PFSK-1 (cell line): ENCODE measurements at regions not wholly inside any gene's neighbourhood (a gene's known extent, or its start where the extent isn't known, plus 50 kb on each side); places are given as distances from the start of the nearest gene placed in this dataset.

Experiments
- SIN3A ChIP-seq: IDR thresholded peaks from 2 replicates; pipeline ENCODE4 v1.6.1; 2012; ENCODE audit warnings: mild to moderate bottlenecking, low read length, moderate library complexity, borderline replicate concordance; ENCODE audit not compliant: insufficient read depth
- TF ChIP-seq, protein P1 (sequence below), 2 experiments: IDR thresholded peaks; 2 replicates each; pipeline versions ENCODE4 v1.6.1 to v1.8.0; 2011 to 2012; ENCODE audit warnings: low read depth in 2 of 2, low read length in 2 of 2, control low read depth in 1 of 2, inconsistent platforms in 1 of 2, mild to moderate bottlenecking in 1 of 2, moderate library complexity in 1 of 2; ENCODE audit not compliant: insufficient read depth in 1 of 2

DNA sequence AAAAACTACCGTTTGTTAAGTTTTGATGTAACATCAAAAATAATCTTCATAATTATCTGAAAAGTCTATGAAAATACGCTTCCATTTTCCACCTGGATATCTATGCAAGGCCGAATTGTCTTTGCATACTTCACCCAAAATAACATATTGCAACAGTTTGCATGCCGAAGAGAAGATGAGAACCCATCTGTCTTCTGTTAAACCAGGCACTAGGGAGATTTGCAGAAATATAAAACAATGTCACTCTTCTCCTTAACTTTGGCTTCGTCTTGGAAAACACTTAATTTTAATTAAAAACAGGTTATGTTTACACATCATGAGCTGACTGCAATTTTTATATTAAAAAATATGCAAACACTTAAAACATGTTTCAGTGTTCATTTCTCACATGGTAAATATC lies 1325.8 kb downstream of the TBC1D22A start:
- TF ChIP-seq, protein P1, sequence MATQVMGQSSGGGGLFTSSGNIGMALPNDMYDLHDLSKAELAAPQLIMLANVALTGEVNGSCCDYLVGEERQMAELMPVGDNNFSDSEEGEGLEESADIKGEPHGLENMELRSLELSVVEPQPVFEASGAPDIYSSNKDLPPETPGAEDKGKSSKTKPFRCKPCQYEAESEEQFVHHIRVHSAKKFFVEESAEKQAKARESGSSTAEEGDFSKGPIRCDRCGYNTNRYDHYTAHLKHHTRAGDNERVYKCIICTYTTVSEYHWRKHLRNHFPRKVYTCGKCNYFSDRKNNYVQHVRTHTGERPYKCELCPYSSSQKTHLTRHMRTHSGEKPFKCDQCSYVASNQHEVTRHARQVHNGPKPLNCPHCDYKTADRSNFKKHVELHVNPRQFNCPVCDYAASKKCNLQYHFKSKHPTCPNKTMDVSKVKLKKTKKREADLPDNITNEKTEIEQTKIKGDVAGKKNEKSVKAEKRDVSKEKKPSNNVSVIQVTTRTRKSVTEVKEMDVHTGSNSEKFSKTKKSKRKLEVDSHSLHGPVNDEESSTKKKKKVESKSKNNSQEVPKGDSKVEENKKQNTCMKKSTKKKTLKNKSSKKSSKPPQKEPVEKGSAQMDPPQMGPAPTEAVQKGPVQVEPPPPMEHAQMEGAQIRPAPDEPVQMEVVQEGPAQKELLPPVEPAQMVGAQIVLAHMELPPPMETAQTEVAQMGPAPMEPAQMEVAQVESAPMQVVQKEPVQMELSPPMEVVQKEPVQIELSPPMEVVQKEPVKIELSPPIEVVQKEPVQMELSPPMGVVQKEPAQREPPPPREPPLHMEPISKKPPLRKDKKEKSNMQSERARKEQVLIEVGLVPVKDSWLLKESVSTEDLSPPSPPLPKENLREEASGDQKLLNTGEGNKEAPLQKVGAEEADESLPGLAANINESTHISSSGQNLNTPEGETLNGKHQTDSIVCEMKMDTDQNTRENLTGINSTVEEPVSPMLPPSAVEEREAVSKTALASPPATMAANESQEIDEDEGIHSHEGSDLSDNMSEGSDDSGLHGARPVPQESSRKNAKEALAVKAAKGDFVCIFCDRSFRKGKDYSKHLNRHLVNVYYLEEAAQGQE (IDR thresholded peaks at IDR 0.05; ENCODE audit: insufficient read depth in 1 of 2, low read depth in 2 of 2, low read length in 2 of 2), result no peak
- no peak for TF ChIP-seq SIN3A
